ENCODE measurements at regions not wholly inside any gene's neighbourhood (a gene's known extent, or its start where the extent isn't known, plus 50 kb on each side); places are given as distances from the start of the nearest gene placed in this dataset.

GRCh38 chr1:88318740-88319139 lies 365.3 kb upstream of the PKN2 start:
- no peaks in the 10 kb centered on the region for H3K79me2 ChIP-seq (ENCODE audit: control insufficient read depth, insufficient read depth, low read length)
- no peak overlapping the region for H2AFZ ChIP-seq (ENCODE audit: low read length)
- H3K9ac ChIP-seq (ENCODE audit: insufficient read depth, low read length) = no peak overlapping the region
- no peaks in the 10 kb centered on the region for H3K27me3 ChIP-seq (ENCODE audit: control insufficient read depth, insufficient read depth, low read length)
- H3K36me3 ChIP-seq (ENCODE audit: control insufficient read depth, insufficient read depth, low read length) = no peaks in the 10 kb centered on the region
- no peaks in the 10 kb centered on the region for H3K4me1 ChIP-seq (ENCODE audit: control insufficient read depth, extremely low read depth, insufficient read depth, low read length)
- TF ChIP-seq, protein P1, sequence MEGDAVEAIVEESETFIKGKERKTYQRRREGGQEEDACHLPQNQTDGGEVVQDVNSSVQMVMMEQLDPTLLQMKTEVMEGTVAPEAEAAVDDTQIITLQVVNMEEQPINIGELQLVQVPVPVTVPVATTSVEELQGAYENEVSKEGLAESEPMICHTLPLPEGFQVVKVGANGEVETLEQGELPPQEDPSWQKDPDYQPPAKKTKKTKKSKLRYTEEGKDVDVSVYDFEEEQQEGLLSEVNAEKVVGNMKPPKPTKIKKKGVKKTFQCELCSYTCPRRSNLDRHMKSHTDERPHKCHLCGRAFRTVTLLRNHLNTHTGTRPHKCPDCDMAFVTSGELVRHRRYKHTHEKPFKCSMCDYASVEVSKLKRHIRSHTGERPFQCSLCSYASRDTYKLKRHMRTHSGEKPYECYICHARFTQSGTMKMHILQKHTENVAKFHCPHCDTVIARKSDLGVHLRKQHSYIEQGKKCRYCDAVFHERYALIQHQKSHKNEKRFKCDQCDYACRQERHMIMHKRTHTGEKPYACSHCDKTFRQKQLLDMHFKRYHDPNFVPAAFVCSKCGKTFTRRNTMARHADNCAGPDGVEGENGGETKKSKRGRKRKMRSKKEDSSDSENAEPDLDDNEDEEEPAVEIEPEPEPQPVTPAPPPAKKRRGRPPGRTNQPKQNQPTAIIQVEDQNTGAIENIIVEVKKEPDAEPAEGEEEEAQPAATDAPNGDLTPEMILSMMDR (conservative IDR thresholded peaks at IDR 0.05 in 1 of 2, IDR thresholded peaks at IDR 0.05 in 1 of 2; ENCODE audit: low read depth in 1 of 2, low read length in 2 of 2) = no peak
- TF ChIP-seq EZH2 (IDR thresholded peaks at IDR 0.05; ENCODE audit: low read length, missing control alignments) = no peak
- H3K4me2 ChIP-seq (ENCODE audit: extremely low read depth, insufficient read depth, low read length) = no peak overlapping the region
- no peaks in the 10 kb centered on the region for H4K20me1 ChIP-seq (ENCODE audit: control insufficient read depth, extremely low read depth, insufficient read depth, low read length)
- no peaks in the 10 kb centered on the region for H3K9me3 ChIP-seq (ENCODE audit: control insufficient read depth, insufficient read depth, low read depth, low read length)
- no peak overlapping the region for H3K4me3 ChIP-seq (replicated peaks in 1 of 4; ENCODE audit: control extremely low read depth in 1 of 4, insufficient read depth in 1 of 4, low read depth in 3 of 4, low read length in 4 of 4)
- DNase-seq (ENCODE audit: low read depth in 2 of 2) = no peak
- no peak overlapping the region for H3K27ac ChIP-seq (ENCODE audit: insufficient read depth, low read length)

- no peak overlapping the region for H3K9ac ChIP-seq (ENCODE audit: insufficient read depth, low read length)
- H3K9me3 ChIP-seq (ENCODE audit: control insufficient read depth, insufficient read depth, low read depth, low read length) = no peaks in the 10 kb centered on the region
- H3K4me3 ChIP-seq (replicated peaks in 1 of 4; ENCODE audit: control extremely low read depth in 1 of 4, insufficient read depth in 1 of 4, low read depth in 3 of 4, low read length in 4 of 4) = no peak overlapping the region
- no peak for TF ChIP-seq EZH2 (IDR thresholded peaks at IDR 0.05; ENCODE audit: low read length, missing control alignments)
- TF ChIP-seq, protein P1 (conservative IDR thresholded peaks at IDR 0.05 in 1 of 2, IDR thresholded peaks at IDR 0.05 in 1 of 2; ENCODE audit: low read depth in 1 of 2, low read length in 2 of 2) = no peak
- H2AFZ ChIP-seq (ENCODE audit: low read length) = no peak overlapping the region
- no peak overlapping the region for H3K4me2 ChIP-seq (ENCODE audit: extremely low read depth, insufficient read depth, low read length)
- H3K36me3 ChIP-seq (ENCODE audit: control insufficient read depth, insufficient read depth, low read length) = no peaks in the 10 kb centered on the region
- no peaks in the 10 kb centered on the region for H3K27me3 ChIP-seq (ENCODE audit: control insufficient read depth, insufficient read depth, low read length)
- H3K27ac ChIP-seq (ENCODE audit: insufficient read depth, low read length) = no peak overlapping the region
- DNase-seq (ENCODE audit: low read depth in 2 of 2) = no peak
- H4K20me1 ChIP-seq (ENCODE audit: control insufficient read depth, extremely low read depth, insufficient read depth, low read length) = no peaks in the 10 kb centered on the region
- no peaks in the 10 kb centered on the region for H3K79me2 ChIP-seq (ENCODE audit: control insufficient read depth, insufficient read depth, low read length)
- H3K4me1 ChIP-seq (ENCODE audit: control insufficient read depth, extremely low read depth, insufficient read depth, low read length) = no peaks in the 10 kb centered on the region
Observed at GRCh38 chr1:88320291-88320690, 363.8 kb upstream of the PKN2 start.

GRCh38 chr1:88321706-88322105 lies 362.4 kb upstream of the PKN2 start:
- H3K4me3 ChIP-seq (replicated peaks in 1 of 4; ENCODE audit: control extremely low read depth in 1 of 4, insufficient read depth in 1 of 4, low read depth in 3 of 4, low read length in 4 of 4) = no peak overlapping the region
- H3K79me2 ChIP-seq (ENCODE audit: control insufficient read depth, insufficient read depth, low read length) = no peaks in the 10 kb centered on the region
- no peaks in the 10 kb centered on the region for H3K9me3 ChIP-seq (ENCODE audit: control insufficient read depth, insufficient read depth, low read depth, low read length)
- H2AFZ ChIP-seq (ENCODE audit: low read length) = no peak overlapping the region
- no peak overlapping the region for H3K27ac ChIP-seq (ENCODE audit: insufficient read depth, low read length)
- H4K20me1 ChIP-seq (ENCODE audit: control insufficient read depth, extremely low read depth, insufficient read depth, low read length) = no peaks in the 10 kb centered on the region
- no peak overlapping the region for H3K4me2 ChIP-seq (ENCODE audit: extremely low read depth, insufficient read depth, low read length)
- TF ChIP-seq, protein P1 (conservative IDR thresholded peaks at IDR 0.05 in 1 of 2, IDR thresholded peaks at IDR 0.05 in 1 of 2; ENCODE audit: low read depth in 1 of 2, low read length in 2 of 2) = no peak
- TF ChIP-seq EZH2 (IDR thresholded peaks at IDR 0.05; ENCODE audit: low read length, missing control alignments) = no peak
- H3K4me1 ChIP-seq (ENCODE audit: control insufficient read depth, extremely low read depth, insufficient read depth, low read length) = no peaks in the 10 kb centered on the region
- H3K9ac ChIP-seq (ENCODE audit: insufficient read depth, low read length) = no peak overlapping the region
- H3K36me3 ChIP-seq (ENCODE audit: control insufficient read depth, insufficient read depth, low read length) = no peaks in the 10 kb centered on the region
- no peaks in the 10 kb centered on the region for H3K27me3 ChIP-seq (ENCODE audit: control insufficient read depth, insufficient read depth, low read length)
- DNase-seq (ENCODE audit: low read depth in 2 of 2) = no peak

Measured in fibroblast of lung (primary cell).